SK-N-SH (cell line): ENCODE measurements at regions not wholly inside any gene's neighbourhood (a gene's known extent, or its start where the extent isn't known, plus 50 kb on each side); places are given as distances from the start of the nearest gene placed in this dataset.

Source experiments
- ELF1 ChIP-seq: IDR thresholded peaks from 2 replicates; pipeline ENCODE4 v1.4.0; 2012
- EZH2phosphoT487 ChIP-seq: fragments of 200-600 bp; sonication (generic); IDR thresholded peaks from 2 replicates; pipeline ENCODE4 v1.6.1; 2017; ENCODE audit warnings: low read depth, mixed run types, mild to moderate bottlenecking, antibody characterized with exemption, moderate library complexity, borderline replicate concordance
- GABPA ChIP-seq: IDR thresholded peaks from 2 replicates; pipeline ENCODE4 v1.4.0; 2012; ENCODE audit warnings: low read depth, mild to moderate bottlenecking
- MAX ChIP-seq: IDR thresholded peaks from 2 replicates; pipeline ENCODE4 v1.4.0; 2012; ENCODE audit warnings: low read depth
- POLR2AphosphoS5 ChIP-seq: IDR thresholded peaks from 2 replicates; pipeline ENCODE4 v1.6.1; 2012; ENCODE audit warnings: low read depth, low read length
- SMC3 ChIP-seq: IDR thresholded peaks from 2 replicates; pipeline ENCODE4 v1.6.1; 2012; ENCODE audit warnings: low read depth, low read length, improper control_type of control experiment
- TF ChIP-seq, protein P1 (sequence below): fragments of 200-600 bp; sonication (generic); IDR thresholded peaks from 2 replicates; pipeline ENCODE4 v1.6.1; 2017; ENCODE audit warnings: antibody characterized with exemption, mild to moderate bottlenecking, moderate library complexity

- TF ChIP-seq EZH2phosphoT487: no peak
- TF ChIP-seq POLR2AphosphoS5: no peak
- TF ChIP-seq SMC3: no peak
- TF ChIP-seq, protein P1, sequence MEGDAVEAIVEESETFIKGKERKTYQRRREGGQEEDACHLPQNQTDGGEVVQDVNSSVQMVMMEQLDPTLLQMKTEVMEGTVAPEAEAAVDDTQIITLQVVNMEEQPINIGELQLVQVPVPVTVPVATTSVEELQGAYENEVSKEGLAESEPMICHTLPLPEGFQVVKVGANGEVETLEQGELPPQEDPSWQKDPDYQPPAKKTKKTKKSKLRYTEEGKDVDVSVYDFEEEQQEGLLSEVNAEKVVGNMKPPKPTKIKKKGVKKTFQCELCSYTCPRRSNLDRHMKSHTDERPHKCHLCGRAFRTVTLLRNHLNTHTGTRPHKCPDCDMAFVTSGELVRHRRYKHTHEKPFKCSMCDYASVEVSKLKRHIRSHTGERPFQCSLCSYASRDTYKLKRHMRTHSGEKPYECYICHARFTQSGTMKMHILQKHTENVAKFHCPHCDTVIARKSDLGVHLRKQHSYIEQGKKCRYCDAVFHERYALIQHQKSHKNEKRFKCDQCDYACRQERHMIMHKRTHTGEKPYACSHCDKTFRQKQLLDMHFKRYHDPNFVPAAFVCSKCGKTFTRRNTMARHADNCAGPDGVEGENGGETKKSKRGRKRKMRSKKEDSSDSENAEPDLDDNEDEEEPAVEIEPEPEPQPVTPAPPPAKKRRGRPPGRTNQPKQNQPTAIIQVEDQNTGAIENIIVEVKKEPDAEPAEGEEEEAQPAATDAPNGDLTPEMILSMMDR: no peak
- no peak for TF ChIP-seq GABPA
- no peak for TF ChIP-seq ELF1
- no peak for TF ChIP-seq MAX
These were observed 58.5 kb upstream of the CCN6 start for GRCh38 chr6:111995404-111995803.
